Chondrocyte (in vitro differentiated cells): ENCODE measurements at regions not wholly inside any gene's neighbourhood (a gene's known extent, or its start where the extent isn't known, plus 50 kb on each side); places are given as distances from the start of the nearest gene placed in this dataset.

Source experiments
- DNase-seq: peaks from one replicate; pipeline ENCODE4 v3.0.0; 2021; ENCODE audit warnings: mixed read lengths, low spot score
- H3K27ac Mint-ChIP-seq: one replicate; pipeline ENCODE4 v1.8.0; 2021; ENCODE audit warnings: mild to moderate bottlenecking, moderate library complexity, mixed read lengths; ENCODE audit not compliant: unreplicated experiment
- H3K27me3 Mint-ChIP-seq: 2 replicates; pipeline ENCODE4 v1.8.0; 2021; ENCODE audit warnings: low read depth, mixed read lengths
- H3K36me3 Mint-ChIP-seq: 2 replicates; pipeline ENCODE4 v1.8.0; 2021; ENCODE audit warnings: low read depth, mixed read lengths
- H3K4me1 Mint-ChIP-seq: 2 replicates; pipeline ENCODE4 v1.8.0; 2021; ENCODE audit warnings: low read depth, mild to moderate bottlenecking, mixed read lengths
- H3K4me3 Mint-ChIP-seq: one replicate; pipeline ENCODE4 v1.8.0; 2021; ENCODE audit warnings: mild to moderate bottlenecking, moderate library complexity, mixed read lengths; ENCODE audit not compliant: unreplicated experiment
- H3K9me3 Mint-ChIP-seq: 2 replicates; pipeline ENCODE4 v1.8.0; 2021; ENCODE audit warnings: low read depth, mixed read lengths
- TF ChIP-seq, protein P1 (sequence below): fragments of 200-600 bp; sonication (generic); IDR thresholded peaks from 2 replicates; pipeline ENCODE4 v1.5.0; 2021; ENCODE audit warnings: antibody characterized with exemption, mild to moderate bottlenecking, moderate library complexity

DNA sequence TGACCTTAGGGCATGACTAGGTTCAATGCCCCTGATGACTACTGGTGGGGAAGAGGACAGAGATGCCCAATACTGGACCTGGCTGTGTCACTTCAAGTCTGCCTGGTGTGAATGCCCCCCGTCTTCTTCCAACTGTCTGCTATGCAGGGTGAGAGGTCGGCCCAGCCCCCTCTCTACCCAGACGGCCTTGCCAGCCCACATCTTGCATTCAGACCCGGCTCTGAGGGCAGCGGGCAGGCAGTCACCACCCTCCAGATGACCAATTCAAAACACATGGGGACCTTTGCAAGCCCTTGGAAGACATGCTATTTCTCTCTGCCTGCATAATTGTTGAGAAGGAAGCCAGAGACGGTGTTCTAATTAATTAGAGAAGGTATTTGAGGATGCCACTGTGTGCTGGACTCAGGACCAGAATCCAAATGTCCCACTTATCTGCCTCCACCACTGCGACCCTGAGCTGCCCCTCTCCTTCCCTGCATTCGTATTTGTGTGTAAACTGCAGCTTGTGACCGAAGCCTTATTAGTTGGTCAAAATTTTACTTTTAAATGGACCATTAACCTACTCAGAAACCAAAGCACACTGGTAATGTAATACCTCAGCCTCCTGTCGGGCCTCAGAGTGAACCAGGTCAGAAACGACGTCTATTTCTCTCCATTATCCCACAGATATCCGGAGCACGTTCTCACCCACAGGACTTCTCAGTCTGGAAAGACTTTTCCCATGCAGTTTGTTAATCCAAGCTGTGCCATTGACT, 407.0 kb downstream of the ZNF536 start:
- TF ChIP-seq, protein P1, sequence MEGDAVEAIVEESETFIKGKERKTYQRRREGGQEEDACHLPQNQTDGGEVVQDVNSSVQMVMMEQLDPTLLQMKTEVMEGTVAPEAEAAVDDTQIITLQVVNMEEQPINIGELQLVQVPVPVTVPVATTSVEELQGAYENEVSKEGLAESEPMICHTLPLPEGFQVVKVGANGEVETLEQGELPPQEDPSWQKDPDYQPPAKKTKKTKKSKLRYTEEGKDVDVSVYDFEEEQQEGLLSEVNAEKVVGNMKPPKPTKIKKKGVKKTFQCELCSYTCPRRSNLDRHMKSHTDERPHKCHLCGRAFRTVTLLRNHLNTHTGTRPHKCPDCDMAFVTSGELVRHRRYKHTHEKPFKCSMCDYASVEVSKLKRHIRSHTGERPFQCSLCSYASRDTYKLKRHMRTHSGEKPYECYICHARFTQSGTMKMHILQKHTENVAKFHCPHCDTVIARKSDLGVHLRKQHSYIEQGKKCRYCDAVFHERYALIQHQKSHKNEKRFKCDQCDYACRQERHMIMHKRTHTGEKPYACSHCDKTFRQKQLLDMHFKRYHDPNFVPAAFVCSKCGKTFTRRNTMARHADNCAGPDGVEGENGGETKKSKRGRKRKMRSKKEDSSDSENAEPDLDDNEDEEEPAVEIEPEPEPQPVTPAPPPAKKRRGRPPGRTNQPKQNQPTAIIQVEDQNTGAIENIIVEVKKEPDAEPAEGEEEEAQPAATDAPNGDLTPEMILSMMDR: no peak
- H3K36me3 Mint-ChIP-seq: no peaks in the 10 kb centered on the region
- DNase-seq: no peak
- H3K9me3 Mint-ChIP-seq: peaks cover 12% of the 10 kb centered on the region
- H3K4me3 Mint-ChIP-seq: no peak overlapping the region
- no peaks in the 10 kb centered on the region for H3K27me3 Mint-ChIP-seq
- no peaks in the 10 kb centered on the region for H3K4me1 Mint-ChIP-seq
- H3K27ac Mint-ChIP-seq: no peak overlapping the region

DNA sequence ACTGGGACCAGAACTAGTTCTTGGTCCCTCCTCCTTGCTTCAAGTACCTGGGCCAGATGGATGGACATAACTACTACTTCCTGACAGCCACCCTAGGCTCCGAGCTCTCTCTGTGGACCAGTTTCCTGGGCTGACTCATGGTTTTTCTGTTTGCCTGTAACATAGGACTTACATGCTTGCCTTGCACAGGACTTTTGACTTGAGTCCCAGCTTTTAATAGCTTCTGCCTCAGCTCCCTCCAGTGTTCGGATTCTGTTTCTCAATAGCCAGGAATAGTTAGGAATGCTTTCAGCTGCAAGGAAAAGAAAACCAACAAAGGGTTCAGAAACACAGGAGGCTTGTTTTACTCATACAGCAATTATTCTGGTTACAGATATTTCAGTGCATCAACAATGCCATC, 405.9 kb downstream of the ZNF536 start:
- TF ChIP-seq, protein P1: no peak
- H3K4me3 Mint-ChIP-seq: no peak overlapping the region

DNA sequence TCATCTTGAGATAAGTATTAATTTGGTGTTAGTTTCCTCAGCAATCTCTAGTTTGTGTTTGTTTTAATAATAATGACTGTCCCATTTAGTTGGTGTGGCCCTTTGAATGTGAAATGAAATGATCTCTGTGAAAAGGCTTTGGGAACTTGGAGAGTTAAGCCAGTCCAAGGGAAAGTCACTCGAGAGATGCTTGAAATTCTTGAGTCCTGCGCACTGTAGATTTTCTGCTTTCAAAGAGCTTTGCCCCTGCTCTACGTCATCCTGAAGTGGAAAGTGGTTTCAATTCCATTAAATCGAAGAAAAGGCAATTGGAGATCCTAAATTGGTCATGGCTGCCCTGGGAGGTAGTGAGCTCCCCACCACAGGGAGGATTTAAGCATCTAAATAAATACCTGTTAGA, 403.8 kb downstream of the ZNF536 start:
- H3K9me3 Mint-ChIP-seq: peaks cover 23% of the 10 kb centered on the region
- H3K36me3 Mint-ChIP-seq: no peaks in the 10 kb centered on the region
- no peak overlapping the region for H3K27ac Mint-ChIP-seq
- DNase-seq: no peak
- no peak overlapping the region for H3K4me3 Mint-ChIP-seq
- H3K4me1 Mint-ChIP-seq: no peaks in the 10 kb centered on the region
- no peaks in the 10 kb centered on the region for H3K27me3 Mint-ChIP-seq
- TF ChIP-seq, protein P1: no peak

More for the DNA sequence above, 405.9 kb downstream of the ZNF536 start:
- Mint-ChIP-seq H3K9me3 (peaks cover 16% of the 10 kb centered on the region), H3K36me3 (no peaks in the 10 kb centered on the region), H3K27me3 (no peaks in the 10 kb centered on the region), H3K27ac (no peak overlapping the region), H3K4me1 (no peaks in the 10 kb centered on the region)
- no peak for DNase-seq

DNA sequence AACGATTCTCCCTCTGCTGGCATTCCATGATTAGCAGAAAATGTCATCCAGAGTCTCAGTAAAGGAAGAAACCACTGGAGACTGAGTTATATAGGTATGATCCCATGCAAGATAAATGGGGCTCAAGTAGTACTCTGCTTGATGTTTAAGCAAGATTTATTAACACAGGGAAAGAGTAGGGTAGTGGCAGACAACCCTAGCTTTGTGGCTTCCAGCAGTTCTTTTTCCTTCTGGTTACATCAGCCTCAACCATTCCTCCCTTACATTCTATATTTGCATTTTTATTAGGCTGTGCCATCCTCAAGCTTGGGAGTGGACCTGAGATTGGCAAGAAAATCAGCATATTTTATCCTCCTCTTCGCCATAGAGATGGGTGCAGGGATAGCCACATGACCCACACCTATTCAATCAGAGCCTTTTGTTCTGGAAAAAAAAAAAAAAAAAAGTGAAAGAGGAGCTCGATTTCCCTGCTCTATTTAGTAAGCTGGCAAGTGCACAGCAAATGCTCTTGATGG, 402.1 kb downstream of the ZNF536 start:
- TF ChIP-seq, protein P1: no peak
- Mint-ChIP-seq H3K4me3 (no peak overlapping the region), H3K27me3 (no peaks in the 10 kb centered on the region), H3K27ac (no peak overlapping the region), H3K4me1 (no peaks in the 10 kb centered on the region), H3K9me3 (peaks cover 27% of the 10 kb centered on the region), H3K36me3 (no peaks in the 10 kb centered on the region)
- no peak for DNase-seq

DNA sequence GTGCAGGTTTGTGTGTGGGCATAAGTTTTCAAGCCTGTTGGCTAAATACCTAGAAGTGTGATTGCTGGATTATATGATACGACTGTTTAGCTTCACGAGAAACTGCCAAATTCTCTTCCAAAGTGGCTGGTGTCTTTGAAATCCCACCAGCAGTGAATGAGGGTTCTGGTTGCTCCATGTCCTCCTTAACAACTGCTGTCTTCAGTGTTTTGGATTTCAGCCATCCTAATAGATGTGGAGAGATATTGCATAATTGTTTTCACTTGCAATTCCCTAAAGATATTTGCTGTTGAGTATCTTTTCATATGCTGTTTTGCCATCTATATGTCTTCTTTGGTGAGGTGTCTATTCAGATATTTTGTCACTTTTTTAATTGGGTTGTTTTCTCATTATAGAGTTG, 390.5 kb downstream of the ZNF536 start:
- H3K9me3 Mint-ChIP-seq: peaks cover 12% of the 10 kb centered on the region
- no peaks in the 10 kb centered on the region for H3K4me1 Mint-ChIP-seq
- no peak overlapping the region for H3K27ac Mint-ChIP-seq
- DNase-seq: no peak
- H3K4me3 Mint-ChIP-seq: no peak overlapping the region
- TF ChIP-seq, protein P1: no peak
- no peaks in the 10 kb centered on the region for H3K36me3 Mint-ChIP-seq
- H3K27me3 Mint-ChIP-seq: peaks cover 3% of the 10 kb centered on the region
